CD4-positive, alpha-beta T cell (primary cell): ENCODE measurements at regions not wholly inside any gene's neighbourhood (a gene's known extent, or its start where the extent isn't known, plus 50 kb on each side); places are given as distances from the start of the nearest gene placed in this dataset.

Experiments
- ATAC-seq: fragments of 200-7000 bp; cut with Tn5 transposase; one replicate; pipeline ENCODE4 v1.10.0; 2022; ENCODE audit warnings: mild to moderate bottlenecking; ENCODE audit not compliant: poor library complexity
- CTCF ChIA-PET: fragments of 350-600 bp; sonication (Branson Sonifier 250); formaldehyde crosslinking; loops from one replicate; lab custom pipeline; 2021; ENCODE audit warnings: antibody characterized with exemption, inconsistent platforms; lab: Charles Lee
- POLR2A ChIA-PET: fragments of 350-600 bp; sonication (Branson Sonifier 250); formaldehyde crosslinking; loops from one replicate; lab custom pipeline; 2021; ENCODE audit warnings: antibody characterized with exemption, inconsistent platforms; lab: Charles Lee
- DNase-seq, 14 experiments: peaks; one replicate each; pipeline ENCODE4 v3.0.0-alpha.2; 2013 to 2020; ENCODE audit warnings: mixed read lengths in 2 of 14
- H3K27ac ChIP-seq, 2 donors: one replicate each; pipeline versions ENCODE4 v1.5.1 to v1.7.0; 2013; ENCODE audit warnings: low read length in 2 of 2, low read depth in 1 of 2, mild to moderate bottlenecking in 1 of 2
- H3K27me3 ChIP-seq, 2 experiments: 1 replicate in 1 of 2; 2 replicates in 1 of 2; pipeline versions ENCODE4 v1.6.1 to v1.7.0; 2013; ENCODE audit warnings: low read length in 2 of 2, control low read depth in 1 of 2, mild to moderate bottlenecking in 1 of 2, moderate library complexity in 1 of 2; ENCODE audit not compliant: insufficient read depth in 2 of 2, control insufficient read depth in 1 of 2
- H3K36me3 ChIP-seq: one replicate; pipeline ENCODE4 v1.6.1; 2013; ENCODE audit warnings: low read length, control low read depth; ENCODE audit not compliant: insufficient read depth
- H3K4me1 ChIP-seq: one replicate; pipeline ENCODE4 v1.6.1; 2013; ENCODE audit warnings: low read length, control low read depth; ENCODE audit not compliant: insufficient read depth
- H3K4me3 ChIP-seq: one replicate; pipeline ENCODE4 v1.5.1; 2013; ENCODE audit warnings: mild to moderate bottlenecking, low read length, moderate library complexity
- H3K9me3 ChIP-seq, 2 experiments: 1 replicate in 1 of 2; 2 replicates in 1 of 2; pipeline versions ENCODE4 v1.6.1 to v1.7.0; 2013; ENCODE audit warnings: low read length in 2 of 2, mild to moderate bottlenecking in 2 of 2, control low read depth in 1 of 2, moderate library complexity in 1 of 2; ENCODE audit not compliant: control insufficient read depth in 1 of 2, insufficient read depth in 1 of 2
- H3K27ac Mint-ChIP-seq: one replicate; pipeline ENCODE4 v1.8.0; 2020; ENCODE audit warnings: mixed read lengths
- H3K27me3 Mint-ChIP-seq: one replicate; pipeline ENCODE4 v1.8.0; 2021; ENCODE audit warnings: mixed read lengths
- H3K36me3 Mint-ChIP-seq: one replicate; pipeline ENCODE4 v1.8.0; 2021; ENCODE audit warnings: low read depth, mixed read lengths
- H3K4me1 Mint-ChIP-seq: one replicate; pipeline ENCODE4 v1.8.0; 2021; ENCODE audit warnings: low read depth, mixed read lengths
- H3K4me3 Mint-ChIP-seq: one replicate; pipeline ENCODE4 v1.8.0; 2020; ENCODE audit warnings: mild to moderate bottlenecking, mixed read lengths
- H3K9me3 Mint-ChIP-seq: one replicate; pipeline ENCODE4 v1.8.0; 2020; ENCODE audit warnings: mixed read lengths
- CTCF ChIP-seq: fragments of 200-600 bp; IDR thresholded peaks from one replicate; pipeline ENCODE4 v1.8.0; 2022; ENCODE audit warnings: antibody characterized with exemption, mild to moderate bottlenecking
- intact Hi-C, 2 experiments: fragments of 100-400 bp; cut with DNase I in 1 of 2; cut with micrococcal nuclease in 1 of 2; formaldehyde crosslinking; loops; one replicate each; pipeline versions ENCODE4 v1.15.1 to v1.9.0; 2023 to 2025; cut with DNase I, micrococcal nuclease

GRCh38 chr22:47899894-47900293 is 1137.4 kb downstream of the TBC1D22A start:
- H3K27ac Mint-ChIP-seq: no peak overlapping the region
- H3K27me3 Mint-ChIP-seq: peaks cover 6% of the 10 kb centered on the region
- intact Hi-C loops: no loop called here
- no peak for DNase-seq
- no peak for TF ChIP-seq CTCF
- POLR2A ChIA-PET: no interaction called here
- no peaks in the 10 kb centered on the region for H3K4me1 Mint-ChIP-seq
- H3K36me3 ChIP-seq: no peaks in the 10 kb centered on the region
- H3K27me3 ChIP-seq: no peaks in the 10 kb centered on the region
- peaks cover 3% of the 10 kb centered on the region for H3K9me3 Mint-ChIP-seq
- no peak overlapping the region for H3K4me3 ChIP-seq
- H3K9me3 ChIP-seq: no peaks in the 10 kb centered on the region
- CTCF ChIA-PET: interaction anchor here (1.7 kb wide), 1 partner anchor 8 kb away, joined by 4 read pairs; no protein-coding TSS in a partner anchor
- no peaks in the 10 kb centered on the region for H3K36me3 Mint-ChIP-seq
- no peak overlapping the region for H3K4me3 Mint-ChIP-seq
- ATAC-seq: no peak
- H3K27ac ChIP-seq: no peak overlapping the region
- H3K4me1 ChIP-seq: no peaks in the 10 kb centered on the region

GRCh38 chr22:47898946-47899345 is 1136.5 kb downstream of the TBC1D22A start:
- Mint-ChIP-seq H3K9me3 (peaks cover 4% of the 10 kb centered on the region), H3K4me3 (no peak overlapping the region), H3K27me3 (peaks cover 6% of the 10 kb centered on the region), H3K27ac (no peak overlapping the region), H3K4me1 (no peaks in the 10 kb centered on the region), H3K36me3 (no peaks in the 10 kb centered on the region)
- ChIA-PET POLR2A (interaction anchor here (1.0 kb wide), 1 partner anchor 52 kb away, joined by 3 read pairs; no protein-coding TSS in a partner anchor), CTCF (interaction anchor here (1.7 kb wide), 1 partner anchor 9 kb away, joined by 4 read pairs; no protein-coding TSS in a partner anchor)
- TF ChIP-seq CTCF: no peak
- Histone ChIP-seq H3K9me3 (peaks cover 1 to 4% of the 10 kb centered on the region in 2 experiments), H3K36me3 (no peaks in the 10 kb centered on the region), H3K4me1 (no peaks in the 10 kb centered on the region), H3K27ac (no peak overlapping the region), H3K27me3 (no peaks in the 10 kb centered on the region), H3K4me3 (no peak overlapping the region)
- no peak for ATAC-seq
- intact Hi-C loops: no loop called here
- DNase-seq: no peak

GRCh38 chr22:47891609-47892008 is 1129.2 kb downstream of the TBC1D22A start:
- POLR2A ChIA-PET: no interaction called here
- no peak for DNase-seq
- H3K4me1 Mint-ChIP-seq: no peaks in the 10 kb centered on the region

More at GRCh38 chr22:47891609-47892008, 1129.2 kb downstream of the TBC1D22A start:
- TF ChIP-seq CTCF: no peak
- no peak overlapping the region for H3K27ac ChIP-seq
- no peaks in the 10 kb centered on the region for H3K4me1 ChIP-seq
- ATAC-seq: no peak
- no peaks in the 10 kb centered on the region for H3K27me3 Mint-ChIP-seq
- no peaks in the 10 kb centered on the region for H3K36me3 Mint-ChIP-seq
- no peak overlapping the region for H3K4me3 Mint-ChIP-seq
- H3K4me3 ChIP-seq: no peak overlapping the region
- H3K36me3 ChIP-seq: no peaks in the 10 kb centered on the region
- CTCF ChIA-PET: no interaction called here
- no peaks in the 10 kb centered on the region for H3K27me3 ChIP-seq
- H3K9me3 ChIP-seq: peaks cover 4% of the 10 kb centered on the region in 2 experiments
- intact Hi-C loops: no loop called here
- H3K9me3 Mint-ChIP-seq: peaks cover 4% of the 10 kb centered on the region
- no peak overlapping the region for H3K27ac Mint-ChIP-seq
